Gastrocnemius medialis (tissue), 4 donors: ENCODE measurements at regions not wholly inside any gene's neighbourhood (a gene's known extent, or its start where the extent isn't known, plus 50 kb on each side); places are given as distances from the start of the nearest gene placed in this dataset.

Experiments used
- ATAC-seq, 2 donors: fragments of 150-250 bp; one replicate each; pipeline ENCODE4 v1.9.1; 2016
- DNase-seq, 2 donors: peaks; one replicate each; pipeline ENCODE4 v3.0.0-alpha.2; 2019
- H3K27ac ChIP-seq, 4 donors: fragments of 200-600 bp; sonication (generic); 1 replicate in 1 of 4; 2 replicates in 3 of 4; pipeline ENCODE4 v1.5.1; 2016 to 2018; ENCODE audit warnings: mild to moderate bottlenecking in 2 of 4, moderate library complexity in 1 of 4
- H3K27me3 ChIP-seq, 3 donors: fragments of 200-600 bp; sonication (generic) in 2 of 3; 1 replicate in 1 of 3; 2 replicates in 2 of 3; pipeline versions ENCODE4 v1.5.1 to v1.6.0; 2016 to 2019; ENCODE audit warnings: mild to moderate bottlenecking in 1 of 3, moderate library complexity in 1 of 3
- H3K36me3 ChIP-seq, 2 donors: fragments of 200-600 bp; sonication (generic) in 1 of 2; one replicate each; pipeline ENCODE4 v1.5.1; 2017 to 2018
- H3K4me1 ChIP-seq, 2 donors: fragments of 200-600 bp; sonication (generic) in 1 of 2; one replicate each; pipeline ENCODE4 v1.5.1; 2016 to 2017; ENCODE audit warnings: mild to moderate bottlenecking in 2 of 2
- H3K4me3 ChIP-seq, 4 donors: fragments of 200-600 bp; sonication (generic) in 3 of 4; 1 replicate in 1 of 4; 2 replicates in 3 of 4; pipeline ENCODE4 v1.5.1; 2016 to 2019; ENCODE audit warnings: mild to moderate bottlenecking in 2 of 4
- H3K9me3 ChIP-seq, 3 donors: fragments of 200-600 bp; sonication (generic) in 2 of 3; 1 replicate in 1 of 3; 2 replicates in 2 of 3; pipeline ENCODE4 v1.5.1; 2016 to 2019
- POLR2A ChIP-seq, 2 donors: fragments of 450-650 bp; IDR thresholded peaks; one replicate each; pipeline ENCODE4 v1.6.1; 2017; ENCODE audit warnings: antibody characterized with exemption in 2 of 2, mild to moderate bottlenecking in 2 of 2, moderate library complexity in 2 of 2
- in situ Hi-C, 4 donors: fragments of 200-750 bp; cut with MboI; loops; one replicate each; pipeline versions ENCODE4 v1.15.0 to v1.8.0; 2017; ENCODE audit warnings: low sequenced_read_pairs in 4 of 4
- intact Hi-C: fragments of 100-400 bp; cut with DNase I; formaldehyde crosslinking; loops from one replicate; pipeline ENCODE4 v1.15.1; 2023; ENCODE audit warnings: low total_unique reads
- TF ChIP-seq, protein P1 (sequence below), 5 experiments: fragments of 450-650 bp in 3 of 5; fragments of 200-600 bp in 2 of 5; sonication (generic) in 2 of 5; IDR thresholded peaks in 4 of 5; conservative IDR thresholded peaks in 1 of 5; 1 replicate in 4 of 5; 2 replicates in 1 of 5; pipeline ENCODE4 v1.5.1; 2016 to 2019; ENCODE audit warnings: antibody characterized with exemption in 5 of 5, mild to moderate bottlenecking in 3 of 5, moderate library complexity in 3 of 5

DNA sequence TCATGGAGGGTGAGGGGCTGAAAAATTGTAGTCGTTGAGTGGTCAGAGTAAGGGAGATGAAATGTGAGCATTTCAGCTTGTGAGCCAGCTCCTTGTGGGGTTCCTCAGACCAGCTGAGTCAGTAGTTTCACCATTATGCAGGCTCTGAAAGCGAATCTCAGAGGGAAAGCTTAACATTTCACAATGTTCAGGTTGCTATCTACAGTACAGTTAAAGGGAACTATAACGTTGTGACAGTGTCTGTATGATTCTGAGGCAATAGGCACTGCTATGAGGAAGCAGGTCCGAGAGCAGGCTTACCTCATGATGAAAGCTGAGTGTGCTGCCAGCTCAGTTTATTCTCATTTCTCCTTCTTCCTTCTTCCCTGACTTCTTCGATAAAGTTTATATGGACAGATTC, 469.6 kb downstream of the EDEM1 start:
- in situ Hi-C loops (loop anchor here in 1 of 4 donors (25.0 kb wide), 1 partner anchor 105 kb away; no protein-coding TSS in a partner anchor), intact Hi-C loops (no loop called here)
- ATAC-seq (no peak), DNase-seq (no peak)
- TF ChIP-seq POLR2A (IDR thresholded peaks at IDR 0.05), result no peak
- TF ChIP-seq, protein P1, sequence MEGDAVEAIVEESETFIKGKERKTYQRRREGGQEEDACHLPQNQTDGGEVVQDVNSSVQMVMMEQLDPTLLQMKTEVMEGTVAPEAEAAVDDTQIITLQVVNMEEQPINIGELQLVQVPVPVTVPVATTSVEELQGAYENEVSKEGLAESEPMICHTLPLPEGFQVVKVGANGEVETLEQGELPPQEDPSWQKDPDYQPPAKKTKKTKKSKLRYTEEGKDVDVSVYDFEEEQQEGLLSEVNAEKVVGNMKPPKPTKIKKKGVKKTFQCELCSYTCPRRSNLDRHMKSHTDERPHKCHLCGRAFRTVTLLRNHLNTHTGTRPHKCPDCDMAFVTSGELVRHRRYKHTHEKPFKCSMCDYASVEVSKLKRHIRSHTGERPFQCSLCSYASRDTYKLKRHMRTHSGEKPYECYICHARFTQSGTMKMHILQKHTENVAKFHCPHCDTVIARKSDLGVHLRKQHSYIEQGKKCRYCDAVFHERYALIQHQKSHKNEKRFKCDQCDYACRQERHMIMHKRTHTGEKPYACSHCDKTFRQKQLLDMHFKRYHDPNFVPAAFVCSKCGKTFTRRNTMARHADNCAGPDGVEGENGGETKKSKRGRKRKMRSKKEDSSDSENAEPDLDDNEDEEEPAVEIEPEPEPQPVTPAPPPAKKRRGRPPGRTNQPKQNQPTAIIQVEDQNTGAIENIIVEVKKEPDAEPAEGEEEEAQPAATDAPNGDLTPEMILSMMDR (IDR thresholded peaks at IDR 0.05 in 4 of 5, conservative IDR thresholded peaks at IDR 0.05 in 1 of 5), result no peak
- no peaks in the 10 kb centered on the region for H3K4me1 ChIP-seq
- no peaks in the 10 kb centered on the region for H3K9me3 ChIP-seq
- H3K36me3 ChIP-seq, result no peaks in the 10 kb centered on the region
- H3K4me3 ChIP-seq, result no peak overlapping the region
- H3K27me3 ChIP-seq, result no peaks in the 10 kb centered on the region
- H3K27ac ChIP-seq, result no peak overlapping the region

DNA sequence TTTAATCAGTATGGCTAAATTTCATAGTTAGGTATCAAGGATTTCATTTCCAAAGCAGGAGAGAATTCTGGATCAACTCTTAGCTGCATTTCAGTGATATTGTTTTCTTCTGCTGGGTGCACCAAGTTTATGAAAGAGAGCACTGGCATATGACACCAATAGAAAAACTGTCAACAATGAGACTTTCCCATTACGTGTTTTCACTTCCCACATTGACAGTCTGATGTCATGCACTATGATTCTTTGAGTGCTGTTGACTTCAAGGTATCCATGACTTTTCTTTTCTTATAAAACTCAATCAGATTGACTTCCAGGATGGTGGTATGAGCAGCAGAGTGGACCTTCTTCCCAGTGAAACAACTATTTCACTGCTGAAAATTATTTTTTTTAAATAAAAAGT, 476.1 kb downstream of the EDEM1 start:
- in situ Hi-C loops (loop anchor here in 1 of 4 donors (25.0 kb wide), 1 partner anchor 99 kb away; no protein-coding TSS in a partner anchor), intact Hi-C loops (no loop called here)
- H3K27me3 ChIP-seq, result no peaks in the 10 kb centered on the region
- H3K4me1 ChIP-seq, result no peaks in the 10 kb centered on the region
- DNase-seq (no peak), ATAC-seq (no peak)
- no peaks in the 10 kb centered on the region for H3K9me3 ChIP-seq
- H3K36me3 ChIP-seq, result no peaks in the 10 kb centered on the region
- H3K4me3 ChIP-seq, result no peak overlapping the region
- TF ChIP-seq, protein P1 (IDR thresholded peaks at IDR 0.05 in 4 of 5, conservative IDR thresholded peaks at IDR 0.05 in 1 of 5), result no peak
- no peak for TF ChIP-seq POLR2A (IDR thresholded peaks at IDR 0.05)
- H3K27ac ChIP-seq, result no peak overlapping the region

DNA sequence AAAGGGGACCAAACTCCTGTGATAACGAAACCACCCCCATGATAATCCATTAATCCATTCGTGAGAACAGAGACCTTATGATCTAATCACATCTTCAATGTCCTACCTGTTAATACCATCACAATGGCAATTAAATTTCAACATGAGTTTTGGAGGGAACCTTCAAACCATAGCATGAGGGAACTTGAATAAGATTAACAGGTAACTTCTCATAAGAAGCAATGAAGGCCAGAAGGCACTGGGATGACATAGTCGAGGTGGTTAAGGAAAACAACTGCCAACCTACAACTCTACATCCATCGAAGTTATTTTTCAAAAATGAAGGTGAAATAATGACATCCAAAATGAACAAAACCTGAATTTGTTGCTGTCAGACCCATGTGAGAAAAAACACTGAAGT, 478.9 kb downstream of the EDEM1 start:
- no peak overlapping the region for H3K27ac ChIP-seq
- TF ChIP-seq, protein P1 (IDR thresholded peaks at IDR 0.05 in 4 of 5, conservative IDR thresholded peaks at IDR 0.05 in 1 of 5), result no peak
- TF ChIP-seq POLR2A (IDR thresholded peaks at IDR 0.05), result no peak
- intact Hi-C loops (no loop called here), in situ Hi-C loops (loop anchor here in 1 of 4 donors (25.0 kb wide), 1 partner anchor 96 kb away; no protein-coding TSS in a partner anchor)
- ATAC-seq, result no peak
- H3K4me1 ChIP-seq, result no peaks in the 10 kb centered on the region
- no peak for DNase-seq
- H3K4me3 ChIP-seq, result no peak overlapping the region
- no peaks in the 10 kb centered on the region for H3K36me3 ChIP-seq
- H3K27me3 ChIP-seq, result no peaks in the 10 kb centered on the region
- no peaks in the 10 kb centered on the region for H3K9me3 ChIP-seq

DNA sequence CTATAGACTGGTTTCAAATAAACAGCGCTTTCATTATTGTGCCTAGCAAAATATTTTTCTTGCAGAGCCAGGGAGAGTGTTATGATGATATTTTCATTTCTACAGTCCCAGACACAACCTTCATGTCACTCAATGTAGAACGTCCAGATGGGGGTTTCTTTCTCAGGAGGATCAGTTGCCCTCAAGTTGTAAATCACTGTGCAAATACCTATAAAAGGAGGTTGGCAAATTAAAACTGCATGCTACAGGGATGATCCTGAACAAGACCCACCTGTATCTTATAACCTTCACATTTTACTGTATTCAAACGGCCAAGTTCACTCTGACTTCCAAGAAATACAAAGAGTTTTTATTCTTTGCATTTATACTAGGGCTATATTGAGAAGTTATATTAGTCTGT, 486.0 kb downstream of the EDEM1 start:
- Histone ChIP-seq H3K4me1 (no peaks in the 10 kb centered on the region), H3K27me3 (no peaks in the 10 kb centered on the region), H3K27ac (no peak overlapping the region), H3K9me3 (no peaks in the 10 kb centered on the region), H3K36me3 (no peaks in the 10 kb centered on the region), H3K4me3 (no peak overlapping the region)
- no peak for DNase-seq
- in situ Hi-C loops, result loop anchor here in 1 of 4 donors (25.0 kb wide), 1 partner anchor 89 kb away; no protein-coding TSS in a partner anchor
- no peak for ATAC-seq
- TF ChIP-seq POLR2A (IDR thresholded peaks at IDR 0.05), result no peak
- TF ChIP-seq, protein P1 (IDR thresholded peaks at IDR 0.05 in 4 of 5, conservative IDR thresholded peaks at IDR 0.05 in 1 of 5), result no peak
- intact Hi-C loops, result no loop called here

DNA sequence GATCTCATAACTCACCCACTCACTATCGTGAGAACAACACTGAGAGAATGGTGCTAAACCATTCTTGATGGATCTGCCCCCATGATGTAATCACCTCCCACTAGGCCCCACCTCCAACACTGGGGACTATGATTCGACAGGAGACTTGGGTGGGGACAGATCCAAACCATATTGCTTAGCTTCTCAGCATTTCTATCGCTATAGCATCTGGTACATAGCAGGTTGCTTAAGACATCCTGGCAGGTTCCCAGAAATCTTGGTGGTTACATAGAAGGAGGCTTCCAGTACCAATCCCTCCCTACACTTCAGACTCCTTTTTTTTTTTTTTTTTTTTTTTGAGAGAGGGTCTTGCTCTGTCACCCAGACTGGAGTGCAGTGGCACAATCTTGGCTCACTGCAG, 487.8 kb downstream of the EDEM1 start:
- H3K9me3 ChIP-seq, result no peaks in the 10 kb centered on the region
- no peak overlapping the region for H3K4me3 ChIP-seq
- H3K36me3 ChIP-seq, result no peaks in the 10 kb centered on the region
- no peaks in the 10 kb centered on the region for H3K27me3 ChIP-seq
- DNase-seq, result no peak
- TF ChIP-seq POLR2A (IDR thresholded peaks at IDR 0.05), result no peak
- TF ChIP-seq, protein P1 (IDR thresholded peaks at IDR 0.05 in 4 of 5, conservative IDR thresholded peaks at IDR 0.05 in 1 of 5), result no peak
- no peak for ATAC-seq
- intact Hi-C loops, result no loop called here
- H3K4me1 ChIP-seq, result no peaks in the 10 kb centered on the region
- in situ Hi-C loops, result no loop called here
- no peak overlapping the region for H3K27ac ChIP-seq
